AG04450 (cell line): ENCODE measurements at regions not wholly inside any gene's neighbourhood (a gene's known extent, or its start where the extent isn't known, plus 50 kb on each side); places are given as distances from the start of the nearest gene placed in this dataset.

ENCODE experiments used
- CTCF ChIA-PET: fragments of 300-600, 350-600 bp; formaldehyde crosslinking; extraction: SDS; loops from one replicate; lab custom pipeline; 2022; ENCODE audit warnings: antibody characterized with exemption, inconsistent platforms; lab: Charles Lee
- POLR2A ChIA-PET: fragments of 350-600 bp; formaldehyde crosslinking; extraction: SDS; loops from one replicate; lab custom pipeline; 2021; ENCODE audit warnings: antibody characterized with exemption, inconsistent platforms; lab: Yijun Ruan, JAX
- DNase-seq: peaks from one replicate; pipeline ENCODE4 v3.0.0-alpha.2; 2011; ENCODE audit warnings: low read depth, low spot score
- H3K27ac ChIP-seq: one replicate; pipeline ENCODE4 v1.5.1; 2012; ENCODE audit warnings: low read depth, low read length, control low read depth
- H3K27me3 ChIP-seq: one replicate; pipeline ENCODE4 v1.6.0; 2012; ENCODE audit warnings: low read length; ENCODE audit not compliant: control insufficient read depth, insufficient read depth
- H3K4me3 ChIP-seq: 2 replicates; pipeline ENCODE4 v1.5.1; 2011; ENCODE audit warnings: mild to moderate bottlenecking, low read depth, low read length, control low read depth
- H3K9me3 ChIP-seq: 2 replicates; pipeline ENCODE4 v1.5.1; 2012; ENCODE audit warnings: low read length; ENCODE audit not compliant: control insufficient read depth, insufficient read depth
- TF ChIP-seq, protein P1 (sequence below): IDR thresholded peaks from 2 replicates; pipeline ENCODE4 v1.5.1; 2011; ENCODE audit warnings: low read depth, low read length, control low read depth, inconsistent platforms

DNA sequence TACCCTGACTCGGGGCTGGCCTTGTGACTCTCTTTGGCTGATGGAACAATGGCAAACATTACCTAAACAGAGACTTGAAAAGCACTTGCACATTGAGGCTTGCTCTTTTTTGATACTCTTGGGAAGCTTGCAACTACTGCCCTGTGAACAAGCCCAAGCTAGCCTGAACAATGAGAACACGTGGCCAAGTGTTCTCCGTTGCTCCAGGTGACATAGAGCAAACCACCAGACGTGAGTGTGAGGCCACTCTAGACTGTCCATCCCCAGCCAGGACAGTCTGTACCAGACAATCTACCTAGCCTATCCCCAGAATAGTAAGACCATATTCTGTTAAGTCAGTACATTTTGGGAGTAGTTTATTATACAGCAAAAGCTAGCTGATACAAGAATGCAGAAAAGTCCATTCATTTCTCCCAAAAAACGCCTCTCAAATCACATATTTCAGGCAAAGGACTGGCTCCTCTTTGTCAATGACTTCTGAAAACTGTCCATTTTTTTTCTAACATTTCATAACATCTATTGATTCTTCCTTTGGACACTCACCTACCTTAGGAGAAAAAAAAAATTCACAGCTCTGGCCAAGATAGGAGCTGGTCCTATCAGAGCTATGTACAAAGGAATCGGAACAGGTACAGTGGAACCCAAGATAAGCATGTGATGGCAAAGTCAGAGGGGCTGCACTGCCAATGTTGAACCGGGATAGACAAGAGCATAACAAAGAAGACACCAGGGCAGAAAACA lies 142.1 kb upstream of the PKDCC start:
- no peak for DNase-seq
- TF ChIP-seq, protein P1, sequence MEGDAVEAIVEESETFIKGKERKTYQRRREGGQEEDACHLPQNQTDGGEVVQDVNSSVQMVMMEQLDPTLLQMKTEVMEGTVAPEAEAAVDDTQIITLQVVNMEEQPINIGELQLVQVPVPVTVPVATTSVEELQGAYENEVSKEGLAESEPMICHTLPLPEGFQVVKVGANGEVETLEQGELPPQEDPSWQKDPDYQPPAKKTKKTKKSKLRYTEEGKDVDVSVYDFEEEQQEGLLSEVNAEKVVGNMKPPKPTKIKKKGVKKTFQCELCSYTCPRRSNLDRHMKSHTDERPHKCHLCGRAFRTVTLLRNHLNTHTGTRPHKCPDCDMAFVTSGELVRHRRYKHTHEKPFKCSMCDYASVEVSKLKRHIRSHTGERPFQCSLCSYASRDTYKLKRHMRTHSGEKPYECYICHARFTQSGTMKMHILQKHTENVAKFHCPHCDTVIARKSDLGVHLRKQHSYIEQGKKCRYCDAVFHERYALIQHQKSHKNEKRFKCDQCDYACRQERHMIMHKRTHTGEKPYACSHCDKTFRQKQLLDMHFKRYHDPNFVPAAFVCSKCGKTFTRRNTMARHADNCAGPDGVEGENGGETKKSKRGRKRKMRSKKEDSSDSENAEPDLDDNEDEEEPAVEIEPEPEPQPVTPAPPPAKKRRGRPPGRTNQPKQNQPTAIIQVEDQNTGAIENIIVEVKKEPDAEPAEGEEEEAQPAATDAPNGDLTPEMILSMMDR = no peak
- Histone ChIP-seq H3K27ac (peak overlapping the region; percentile 3), H3K27me3 (peaks cover 2% of the 10 kb centered on the region), H3K4me3 (no peak overlapping the region), H3K9me3 (no peaks in the 10 kb centered on the region)
- ChIA-PET CTCF (interaction anchor here (1.0 to 3.5 kb wide), 3 partner anchors 52 to 181 kb away, joined by 3 to 13 read pairs (median 7); no protein-coding TSS in a partner anchor), POLR2A (interaction anchor here (0.6 to 2.5 kb wide), 16 partner anchors 23 to 236 kb away, joined by 3 to 16 read pairs (median 4); no protein-coding TSS in a partner anchor)

DNA sequence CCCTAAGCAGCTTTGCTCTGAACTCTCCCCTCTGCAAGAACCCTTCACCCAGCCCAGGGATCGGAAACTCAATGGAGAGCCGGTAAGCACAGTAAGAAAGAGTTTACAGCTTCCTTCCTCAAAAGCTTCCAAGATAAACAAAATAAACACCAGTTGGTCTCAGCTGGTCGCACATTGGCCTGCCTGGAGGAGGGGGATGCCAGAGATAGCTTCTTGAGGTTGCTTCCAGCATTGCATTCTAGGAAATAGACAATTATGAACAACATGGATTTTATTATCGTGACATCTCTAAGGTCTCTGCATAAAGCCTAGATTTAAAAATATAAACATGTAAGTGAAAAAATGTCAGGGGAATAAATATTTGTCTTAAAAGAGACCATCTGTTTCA lies 141.5 kb upstream of the PKDCC start:
- no peak overlapping the region for H3K4me3 ChIP-seq
- H3K27ac ChIP-seq = peak overlapping the region; percentile 3
- H3K27me3 ChIP-seq = peaks cover 2% of the 10 kb centered on the region
- ChIA-PET POLR2A (interaction anchor here (0.6 to 2.5 kb wide), 19 partner anchors 21 to 235 kb away, joined by 3 to 16 read pairs (median 4); partner anchors contain the start of gene PKDCC), CTCF (interaction anchor here (1.0 to 3.5 kb wide), 3 partner anchors 53 to 180 kb away, joined by 3 to 13 read pairs (median 7); no protein-coding TSS in a partner anchor)
- H3K9me3 ChIP-seq = no peaks in the 10 kb centered on the region
- DNase-seq = peak; percentile 90
- TF ChIP-seq, protein P1 = no peak

DNA sequence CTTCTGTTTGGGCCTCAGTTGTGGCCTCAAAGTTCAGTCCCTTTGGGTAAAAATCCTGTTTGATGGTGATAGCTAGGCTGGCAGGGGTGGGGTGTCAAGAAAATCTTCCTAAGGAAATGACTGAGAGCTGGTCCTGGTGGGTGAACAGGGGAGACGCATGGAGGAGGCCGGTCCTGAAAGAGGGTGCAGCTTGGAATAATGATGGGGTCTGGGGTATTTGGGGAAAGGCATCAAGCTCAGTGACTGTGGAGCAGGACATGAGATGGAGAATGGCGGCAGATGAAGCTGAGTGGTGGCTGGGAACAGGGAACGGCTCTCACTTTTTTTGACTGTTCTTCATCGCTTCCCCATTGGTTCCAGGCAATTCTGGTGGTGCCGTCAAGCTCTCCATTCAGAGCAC lies 140.7 kb upstream of the PKDCC start:
- Histone ChIP-seq H3K27me3 (peaks cover 2% of the 10 kb centered on the region), H3K27ac (peak overlapping the region; percentile 3), H3K9me3 (no peaks in the 10 kb centered on the region), H3K4me3 (no peak overlapping the region)
- TF ChIP-seq, protein P1 = no peak
- ChIA-PET POLR2A (interaction anchor here (0.8 to 2.5 kb wide), 9 partner anchors 20 to 143 kb away, joined by 3 to 16 read pairs (median 6); partner anchors contain the start of gene PKDCC), CTCF (interaction anchor here (2.0 to 3.5 kb wide), 2 partner anchors 54 to 180 kb away, joined by 7 to 13 read pairs; no protein-coding TSS in a partner anchor)
- DNase-seq = no peak

DNA sequence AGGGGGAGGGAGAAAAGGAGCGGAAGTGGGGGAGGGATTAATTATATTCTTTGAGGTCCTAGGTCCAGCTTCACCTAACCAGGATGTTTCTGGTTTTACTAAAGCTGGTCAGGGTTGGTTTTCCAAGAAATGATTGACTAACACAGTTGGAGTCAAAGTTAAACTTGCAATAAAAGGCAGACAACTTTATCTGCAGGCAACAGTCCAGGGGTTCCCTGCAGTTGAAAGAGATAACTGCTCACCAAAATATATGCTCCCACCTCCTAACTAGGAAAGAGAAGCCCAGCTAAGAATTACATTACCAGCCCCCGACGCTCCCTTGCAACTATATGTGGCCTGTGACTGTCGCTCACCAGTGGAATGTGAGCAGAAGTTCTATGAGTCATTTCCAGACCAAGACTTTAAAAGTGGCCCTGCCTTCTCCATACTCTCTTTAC lies 140.0 kb upstream of the PKDCC start:
- CTCF ChIA-PET = interaction anchor here (2.0 to 3.5 kb wide), 2 partner anchors 54 to 179 kb away, joined by 7 to 13 read pairs; no protein-coding TSS in a partner anchor
- POLR2A ChIA-PET = interaction anchor here (1.1 to 2.5 kb wide), 4 partner anchors 21 to 142 kb away, joined by 4 to 16 read pairs (median 6); partner anchors contain the start of gene PKDCC
- TF ChIP-seq, protein P1 = no peak
- no peak for DNase-seq
- Histone ChIP-seq H3K27ac (no peak overlapping the region), H3K4me3 (no peak overlapping the region), H3K9me3 (no peaks in the 10 kb centered on the region; the same call in 1 of the 2 replicates), H3K27me3 (peaks cover 2% of the 10 kb centered on the region)
